Right lobe of liver (tissue), 4 donors: ENCODE measurements at regions not wholly inside any gene's neighbourhood (a gene's known extent, or its start where the extent isn't known, plus 50 kb on each side); places are given as distances from the start of the nearest gene placed in this dataset.

Experiments used
- POLR2A ChIP-seq: fragments of 450-650 bp; IDR thresholded peaks from one replicate; pipeline ENCODE4 v1.6.1; 2017; ENCODE audit warnings: antibody characterized with exemption, mild to moderate bottlenecking
- TF ChIP-seq, protein P1 (sequence below), 4 donors: fragments of 200-600 bp in 3 of 4; fragments of 450-650 bp in 1 of 4; IDR thresholded peaks; one replicate each; pipeline versions ENCODE4 v1.5.1 to v1.8.0; 2016 to 2022; ENCODE audit warnings: antibody characterized with exemption in 4 of 4, mild to moderate bottlenecking in 2 of 4
- donor health status: DM: no; HTN: no; CAD: no.
- donor health status: DM: no; HTN: no; CAD: no.
- donor health status: DM: no; HTN: yes; CAD: no.

DNA sequence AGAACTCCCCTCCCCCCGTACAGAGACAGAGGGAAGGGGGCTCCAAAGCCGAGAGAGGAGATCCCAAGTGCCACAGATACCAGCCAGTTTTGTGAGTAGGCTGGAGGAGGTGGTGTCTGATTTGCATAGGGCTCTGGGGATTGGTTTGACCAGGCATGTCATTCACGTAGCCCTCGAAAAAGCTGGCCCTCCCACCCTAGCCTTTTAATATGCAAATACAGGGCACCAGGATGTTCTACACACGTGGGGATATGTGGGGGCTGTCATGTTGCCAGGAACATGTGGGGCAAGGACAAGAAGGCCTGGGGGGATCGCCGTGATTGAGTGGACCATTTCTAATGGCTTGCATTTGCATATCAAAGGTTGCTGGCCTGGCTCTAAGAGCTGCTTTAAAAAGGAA is 272.9 kb downstream of the PPP1R2C start:
- TF ChIP-seq, protein P1, sequence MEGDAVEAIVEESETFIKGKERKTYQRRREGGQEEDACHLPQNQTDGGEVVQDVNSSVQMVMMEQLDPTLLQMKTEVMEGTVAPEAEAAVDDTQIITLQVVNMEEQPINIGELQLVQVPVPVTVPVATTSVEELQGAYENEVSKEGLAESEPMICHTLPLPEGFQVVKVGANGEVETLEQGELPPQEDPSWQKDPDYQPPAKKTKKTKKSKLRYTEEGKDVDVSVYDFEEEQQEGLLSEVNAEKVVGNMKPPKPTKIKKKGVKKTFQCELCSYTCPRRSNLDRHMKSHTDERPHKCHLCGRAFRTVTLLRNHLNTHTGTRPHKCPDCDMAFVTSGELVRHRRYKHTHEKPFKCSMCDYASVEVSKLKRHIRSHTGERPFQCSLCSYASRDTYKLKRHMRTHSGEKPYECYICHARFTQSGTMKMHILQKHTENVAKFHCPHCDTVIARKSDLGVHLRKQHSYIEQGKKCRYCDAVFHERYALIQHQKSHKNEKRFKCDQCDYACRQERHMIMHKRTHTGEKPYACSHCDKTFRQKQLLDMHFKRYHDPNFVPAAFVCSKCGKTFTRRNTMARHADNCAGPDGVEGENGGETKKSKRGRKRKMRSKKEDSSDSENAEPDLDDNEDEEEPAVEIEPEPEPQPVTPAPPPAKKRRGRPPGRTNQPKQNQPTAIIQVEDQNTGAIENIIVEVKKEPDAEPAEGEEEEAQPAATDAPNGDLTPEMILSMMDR (IDR thresholded peaks at IDR 0.05), result no peak
- no peak for TF ChIP-seq POLR2A
